Neural cell (in vitro differentiated cells): ENCODE measurements at regions not wholly inside any gene's neighbourhood (a gene's known extent, or its start where the extent isn't known, plus 50 kb on each side); places are given as distances from the start of the nearest gene placed in this dataset.

Source experiments
- H2AFZ ChIP-seq: fragments of 200-600, 300-800 bp; sonication (generic), shearing (Covaris generic); 2 replicates; pipeline ENCODE4 v1.6.0; 2014; ENCODE audit warnings: low read depth, mild to moderate bottlenecking, antibody characterized with exemption, low read length, moderate library complexity
- H3F3A ChIP-seq: fragments of 200-600 bp; shearing (Covaris generic); 2 replicates; pipeline ENCODE4 v1.6.1; 2016; ENCODE audit warnings: mild to moderate bottlenecking, moderate library complexity, mixed read lengths, antibody characterized with exemption, low read length; ENCODE audit not compliant: insufficient read depth, poor library complexity, severe bottlenecking
- H3K27ac ChIP-seq: fragments of 200-600, 300-800 bp; sonication (generic), shearing (Covaris generic); 2 replicates; pipeline ENCODE4 v1.5.1; 2014; ENCODE audit warnings: mild to moderate bottlenecking, low read length, moderate library complexity
- H3K27me3 ChIP-seq: fragments of 300-800, 200-600 bp; sonication (generic), shearing (Covaris generic); 2 replicates; pipeline ENCODE4 v1.6.0; 2014; ENCODE audit warnings: mild to moderate bottlenecking, low read depth, low read length, moderate library complexity; ENCODE audit not compliant: insufficient read depth
- H3K36me3 ChIP-seq: fragments of 300-800, 200-600 bp; sonication (generic), shearing (Covaris generic); 2 replicates; pipeline ENCODE4 v1.5.1; 2014; ENCODE audit warnings: mild to moderate bottlenecking, antibody characterized with exemption, low read length, moderate library complexity; ENCODE audit not compliant: insufficient read depth
- H3K4me2 ChIP-seq: fragments of 300-800, 200-600 bp; sonication (generic), shearing (Covaris generic); 2 replicates; pipeline ENCODE4 v1.6.0; 2014; ENCODE audit warnings: mild to moderate bottlenecking, low read length
- H3K4me3 ChIP-seq: fragments of 300-800, 200-600 bp; sonication (generic), shearing (Covaris generic); 2 replicates; pipeline ENCODE4 v1.5.1; 2014; ENCODE audit warnings: mild to moderate bottlenecking, low read length, moderate library complexity
- H3K79me2 ChIP-seq: fragments of 200-600 bp; shearing (Covaris generic); replicated peaks from 2 replicates; pipeline ENCODE4 v1.6.0; 2014; ENCODE audit warnings: mild to moderate bottlenecking, low read length, moderate library complexity; ENCODE audit not compliant: insufficient read depth
- H3K9ac ChIP-seq: fragments of 300-800, 200-600 bp; sonication (generic), shearing (Covaris generic); 2 replicates; pipeline ENCODE4 v1.6.1; 2016; ENCODE audit warnings: mild to moderate bottlenecking, low read length, mixed read lengths
- H3K9me2 ChIP-seq: fragments of 200-600 bp; shearing (Covaris generic); 2 replicates; pipeline ENCODE4 v1.6.1; 2016; ENCODE audit warnings: mild to moderate bottlenecking, low read length, mixed read lengths; ENCODE audit not compliant: insufficient read depth
- H3K9me3 ChIP-seq: fragments of 200-600, 300-800 bp; sonication (generic), shearing (Covaris generic); 2 replicates; pipeline ENCODE4 v1.6.1; 2016; ENCODE audit warnings: mild to moderate bottlenecking, mixed run types, low read length, moderate library complexity, mixed read lengths
- H4K20me1 ChIP-seq: fragments of 200-600 bp; shearing (Covaris generic); 2 replicates; pipeline ENCODE4 v1.6.1; 2016; ENCODE audit warnings: mild to moderate bottlenecking, mixed run types; ENCODE audit not compliant: insufficient read depth
- EP300 ChIP-seq: fragments of 450-650 bp; conservative IDR thresholded peaks from 2 replicates; pipeline ENCODE4 v1.6.1; 2014; ENCODE audit warnings: antibody characterized with exemption, mild to moderate bottlenecking, moderate library complexity; ENCODE audit not compliant: poor library complexity, severe bottlenecking
- EZH2 ChIP-seq: fragments of 200-600, 300-800 bp; shearing (Covaris generic), sonication (generic); IDR thresholded peaks from 2 replicates; pipeline ENCODE4 v1.6.1; 2014; ENCODE audit warnings: antibody characterized with exemption, low read length, borderline replicate concordance, mild to moderate bottlenecking; ENCODE audit not compliant: insufficient read depth, poor library complexity, severe bottlenecking
- MXI1 ChIP-seq: fragments of 450-650 bp; conservative IDR thresholded peaks from 2 replicates; pipeline ENCODE4 v1.6.1; 2014; ENCODE audit warnings: antibody characterized with exemption, mild to moderate bottlenecking; ENCODE audit not compliant: poor library complexity, severe bottlenecking
- POLR2AphosphoS5 ChIP-seq: IDR thresholded peaks from 2 replicates; pipeline ENCODE4 v1.6.1; 2012
- RAD21 ChIP-seq: fragments of 450-650 bp; conservative IDR thresholded peaks from 2 replicates; pipeline ENCODE4 v1.6.1; 2014; ENCODE audit warnings: antibody characterized with exemption, mild to moderate bottlenecking, moderate library complexity
- SMC3 ChIP-seq: fragments of 450-650 bp; conservative IDR thresholded peaks from 2 replicates; pipeline ENCODE4 v1.6.1; 2014; ENCODE audit warnings: antibody characterized with exemption, mild to moderate bottlenecking, moderate library complexity; ENCODE audit not compliant: poor library complexity
- TAF1 ChIP-seq: IDR thresholded peaks from 2 replicates; pipeline ENCODE4 v1.6.1; 2012; ENCODE audit warnings: low read depth
- TF ChIP-seq, protein P1 (sequence below): IDR thresholded peaks from 2 replicates; pipeline ENCODE4 v1.6.1; 2012; ENCODE audit warnings: borderline replicate concordance
- TF ChIP-seq, protein P2 (sequence below): fragments of 450-650 bp; IDR thresholded peaks from 2 replicates; pipeline ENCODE4 v1.5.1; 2014; ENCODE audit warnings: antibody characterized with exemption, mild to moderate bottlenecking, moderate library complexity; ENCODE audit not compliant: poor library complexity, severe bottlenecking

- Histone ChIP-seq H3K27ac (no peak overlapping the region), H4K20me1 (no peaks in the 10 kb centered on the region), H3K9me2 (no peaks in the 10 kb centered on the region), H3K27me3 (no peaks in the 10 kb centered on the region), H2AFZ (no peak overlapping the region), H3K4me3 (no peak overlapping the region), H3K9me3 (no peaks in the 10 kb centered on the region), H3K4me2 (no peak overlapping the region), H3K36me3 (no peaks in the 10 kb centered on the region), H3K79me2 (no peaks in the 10 kb centered on the region), H3F3A (peaks cover under 1% of the 10 kb centered on the region), H3K9ac (no peak overlapping the region)
- TF ChIP-seq SMC3 (no peak), MXI1 (no peak), POLR2AphosphoS5 (no peak), EZH2 (no peak), TAF1 (no peak)
- TF ChIP-seq, protein P1, sequence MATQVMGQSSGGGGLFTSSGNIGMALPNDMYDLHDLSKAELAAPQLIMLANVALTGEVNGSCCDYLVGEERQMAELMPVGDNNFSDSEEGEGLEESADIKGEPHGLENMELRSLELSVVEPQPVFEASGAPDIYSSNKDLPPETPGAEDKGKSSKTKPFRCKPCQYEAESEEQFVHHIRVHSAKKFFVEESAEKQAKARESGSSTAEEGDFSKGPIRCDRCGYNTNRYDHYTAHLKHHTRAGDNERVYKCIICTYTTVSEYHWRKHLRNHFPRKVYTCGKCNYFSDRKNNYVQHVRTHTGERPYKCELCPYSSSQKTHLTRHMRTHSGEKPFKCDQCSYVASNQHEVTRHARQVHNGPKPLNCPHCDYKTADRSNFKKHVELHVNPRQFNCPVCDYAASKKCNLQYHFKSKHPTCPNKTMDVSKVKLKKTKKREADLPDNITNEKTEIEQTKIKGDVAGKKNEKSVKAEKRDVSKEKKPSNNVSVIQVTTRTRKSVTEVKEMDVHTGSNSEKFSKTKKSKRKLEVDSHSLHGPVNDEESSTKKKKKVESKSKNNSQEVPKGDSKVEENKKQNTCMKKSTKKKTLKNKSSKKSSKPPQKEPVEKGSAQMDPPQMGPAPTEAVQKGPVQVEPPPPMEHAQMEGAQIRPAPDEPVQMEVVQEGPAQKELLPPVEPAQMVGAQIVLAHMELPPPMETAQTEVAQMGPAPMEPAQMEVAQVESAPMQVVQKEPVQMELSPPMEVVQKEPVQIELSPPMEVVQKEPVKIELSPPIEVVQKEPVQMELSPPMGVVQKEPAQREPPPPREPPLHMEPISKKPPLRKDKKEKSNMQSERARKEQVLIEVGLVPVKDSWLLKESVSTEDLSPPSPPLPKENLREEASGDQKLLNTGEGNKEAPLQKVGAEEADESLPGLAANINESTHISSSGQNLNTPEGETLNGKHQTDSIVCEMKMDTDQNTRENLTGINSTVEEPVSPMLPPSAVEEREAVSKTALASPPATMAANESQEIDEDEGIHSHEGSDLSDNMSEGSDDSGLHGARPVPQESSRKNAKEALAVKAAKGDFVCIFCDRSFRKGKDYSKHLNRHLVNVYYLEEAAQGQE: no peak
- TF ChIP-seq, protein P2, sequence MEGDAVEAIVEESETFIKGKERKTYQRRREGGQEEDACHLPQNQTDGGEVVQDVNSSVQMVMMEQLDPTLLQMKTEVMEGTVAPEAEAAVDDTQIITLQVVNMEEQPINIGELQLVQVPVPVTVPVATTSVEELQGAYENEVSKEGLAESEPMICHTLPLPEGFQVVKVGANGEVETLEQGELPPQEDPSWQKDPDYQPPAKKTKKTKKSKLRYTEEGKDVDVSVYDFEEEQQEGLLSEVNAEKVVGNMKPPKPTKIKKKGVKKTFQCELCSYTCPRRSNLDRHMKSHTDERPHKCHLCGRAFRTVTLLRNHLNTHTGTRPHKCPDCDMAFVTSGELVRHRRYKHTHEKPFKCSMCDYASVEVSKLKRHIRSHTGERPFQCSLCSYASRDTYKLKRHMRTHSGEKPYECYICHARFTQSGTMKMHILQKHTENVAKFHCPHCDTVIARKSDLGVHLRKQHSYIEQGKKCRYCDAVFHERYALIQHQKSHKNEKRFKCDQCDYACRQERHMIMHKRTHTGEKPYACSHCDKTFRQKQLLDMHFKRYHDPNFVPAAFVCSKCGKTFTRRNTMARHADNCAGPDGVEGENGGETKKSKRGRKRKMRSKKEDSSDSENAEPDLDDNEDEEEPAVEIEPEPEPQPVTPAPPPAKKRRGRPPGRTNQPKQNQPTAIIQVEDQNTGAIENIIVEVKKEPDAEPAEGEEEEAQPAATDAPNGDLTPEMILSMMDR: no peak
Measured at GRCh38 chr3:72149645-72150300, 364.8 kb upstream of the PROK2 start.

DNA sequence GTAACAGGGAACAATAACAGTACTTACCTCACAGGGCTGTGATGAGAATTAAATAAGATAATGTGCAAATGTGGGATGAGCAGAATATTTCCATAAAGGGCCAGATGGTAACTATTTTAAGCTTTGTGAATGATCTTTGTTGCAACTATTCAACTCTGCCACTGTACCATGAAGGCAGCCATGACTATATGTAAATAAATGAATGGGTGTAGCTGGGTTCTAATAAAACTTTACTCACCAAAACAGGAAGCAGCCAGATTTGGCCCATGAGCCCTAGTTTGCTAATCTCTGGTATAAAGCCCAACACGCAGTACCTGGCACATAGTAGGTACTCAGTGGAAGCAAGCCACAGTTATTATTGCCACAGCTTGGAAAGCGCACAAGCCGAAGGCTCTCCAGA, 362.7 kb upstream of the PROK2 start:
- Histone ChIP-seq H3K9me2 (no peaks in the 10 kb centered on the region), H3F3A (peaks cover 9% of the 10 kb centered on the region), H3K36me3 (no peaks in the 10 kb centered on the region), H3K79me2 (no peaks in the 10 kb centered on the region), H3K27ac (no peak overlapping the region), H3K9me3 (no peaks in the 10 kb centered on the region), H3K9ac (no peak overlapping the region), H3K4me3 (no peak overlapping the region), H4K20me1 (no peaks in the 10 kb centered on the region), H2AFZ (no peak overlapping the region), H3K27me3 (no peaks in the 10 kb centered on the region), H3K4me2 (no peak overlapping the region)
- TF ChIP-seq EZH2: no peak
- no peak for TF ChIP-seq SMC3
- no peak for TF ChIP-seq EP300
- no peak for TF ChIP-seq TAF1
- TF ChIP-seq, protein P2: no peak
- TF ChIP-seq, protein P1: no peak
- no peak for TF ChIP-seq POLR2AphosphoS5
- TF ChIP-seq RAD21: no peak
- no peak for TF ChIP-seq MXI1
